GM18511 (cell line): ENCODE measurements at regions not wholly inside any gene's neighbourhood (a gene's known extent, or its start where the extent isn't known, plus 50 kb on each side); places are given as distances from the start of the nearest gene placed in this dataset.

Experiments
- ATAC-seq: cut with Tn5 transposase; IDR thresholded peaks from one replicate; pipeline ENCODE4 v1.9.1; 2021; ENCODE audit warnings: mild to moderate bottlenecking, moderate library complexity; ENCODE audit not compliant: unreplicated experiment

GRCh38 chr13:50344717-50345116, 329.5 kb downstream of the KCNRG start:
- ATAC-seq = no peak

GRCh38 chr13:50345804-50346203, 330.6 kb downstream of the KCNRG start:
- no peak for ATAC-seq

- no peak for ATAC-seq
Measured at GRCh38 chr13:50348371-50348770, 333.1 kb downstream of the KCNRG start.

GRCh38 chr13:50352720-50353480, 337.7 kb downstream of the KCNRG start:
- ATAC-seq = no peak

- ATAC-seq = no peak
Measured at GRCh38 chr13:50353651-50354415, 338.6 kb downstream of the KCNRG start.

- peak; percentile 78 for ATAC-seq
Measured at GRCh38 chr13:50355797-50356196, 340.6 kb downstream of the KCNRG start.

- no peak for ATAC-seq
Measured at GRCh38 chr13:50357136-50357535, 341.9 kb downstream of the KCNRG start.

- ATAC-seq = no peak
Measured at GRCh38 chr13:50357586-50358118, 342.4 kb downstream of the KCNRG start.

- ATAC-seq = no peak
Measured at GRCh38 chr13:50358231-50359040, 343.2 kb downstream of the KCNRG start.

GRCh38 chr13:50359041-50359367, 343.8 kb downstream of the KCNRG start:
- ATAC-seq = no peak

GRCh38 chr13:50359779-50360178, 344.5 kb downstream of the KCNRG start:
- no peak for ATAC-seq

GRCh38 chr13:50360637-50361036, 345.4 kb downstream of the KCNRG start:
- no peak for ATAC-seq

- ATAC-seq = no peak
Measured at GRCh38 chr13:50361282-50361681, 346.0 kb downstream of the KCNRG start.

GRCh38 chr13:50365408-50366391, 350.5 kb downstream of the KCNRG start:
- peak; percentile 73 for ATAC-seq

GRCh38 chr13:50366488-50367174, 351.4 kb downstream of the KCNRG start:
- peak; percentile 61 for ATAC-seq

GRCh38 chr13:50369646-50370045, 354.4 kb downstream of the KCNRG start:
- ATAC-seq = no peak

GRCh38 chr13:50370303-50370950, 355.2 kb downstream of the KCNRG start:
- peak; percentile 53 for ATAC-seq

- no peak for ATAC-seq
Measured at GRCh38 chr13:50374517-50374916, 359.3 kb downstream of the KCNRG start.

- no peak for ATAC-seq
Measured at GRCh38 chr13:50375792-50376191, 360.5 kb downstream of the KCNRG start.
